B cell (primary cell): ENCODE measurements at regions not wholly inside any gene's neighbourhood (a gene's known extent, or its start where the extent isn't known, plus 50 kb on each side); places are given as distances from the start of the nearest gene placed in this dataset.

ENCODE experiments used
- ATAC-seq: fragments of 200-7000 bp; cut with Tn5 transposase; one replicate; pipeline ENCODE4 v1.10.0; 2021; ENCODE audit warnings: low read depth, mild to moderate bottlenecking, moderate number of reproducible peaks, moderate library complexity
- CTCF ChIA-PET: fragments of 350-600 bp; sonication (Branson Sonifier 250); formaldehyde crosslinking; loops from one replicate; lab custom pipeline; 2021; ENCODE audit warnings: antibody characterized with exemption, inconsistent platforms; lab: Charles Lee
- POLR2A ChIA-PET: fragments of 350-600 bp; sonication (Branson Sonifier 250); formaldehyde crosslinking; loops from one replicate; lab custom pipeline; 2021; ENCODE audit warnings: antibody characterized with exemption; lab: Charles Lee
- DNase-seq: peaks from one replicate; pipeline ENCODE4 v3.0.0; 2013
- H2AFZ ChIP-seq: 2 replicates; pipeline ENCODE4 v1.6.1; 2012; ENCODE audit warnings: mild to moderate bottlenecking, low read depth, low read length; ENCODE audit not compliant: insufficient read depth, poor library complexity, severe bottlenecking
- H3K27ac ChIP-seq, 2 donors: 1 replicate in 1 of 2; 2 replicates in 1 of 2; pipeline ENCODE4 v1.5.1; 2012 to 2013; ENCODE audit warnings: low read length in 2 of 2, mild to moderate bottlenecking in 2 of 2, moderate library complexity in 1 of 2
- H3K27me3 ChIP-seq, 4 experiments: fragments of 200-600 bp in 1 of 4; sonication (generic) in 1 of 4; replicated peaks in 1 of 4; 1 replicate in 2 of 4; 2 replicates in 2 of 4; pipeline versions ENCODE4 v1.6.1 to v1.7.0; 2013 to 2016; ENCODE audit warnings: low read length in 3 of 4, mild to moderate bottlenecking in 2 of 4, mixed read lengths in 1 of 4, moderate library complexity in 1 of 4; ENCODE audit not compliant: insufficient read depth in 4 of 4, control insufficient read depth in 3 of 4; ENCODE audit errors: control extremely low read depth in 1 of 4
- H3K36me3 ChIP-seq, 2 experiments: replicated peaks in 1 of 2; 1 replicate in 1 of 2; 2 replicates in 1 of 2; pipeline versions ENCODE4 v1.6.1 to v1.7.1; 2013; ENCODE audit warnings: low read length in 1 of 2; ENCODE audit not compliant: insufficient read depth in 2 of 2, control insufficient read depth in 1 of 2; ENCODE audit errors: control extremely low read depth in 1 of 2, extremely low read depth in 1 of 2
- H3K4me1 ChIP-seq, 2 donors: fragments of 200-600 bp in 1 of 2; sonication (generic) in 1 of 2; 1 replicate in 1 of 2; 2 replicates in 1 of 2; pipeline versions ENCODE4 v1.5.1 to v1.6.1; 2013 to 2017; ENCODE audit warnings: low read length in 2 of 2; ENCODE audit not compliant: control insufficient read depth in 2 of 2, insufficient read depth in 2 of 2
- H3K4me2 ChIP-seq: replicated peaks from 2 replicates; pipeline ENCODE3; 2012; ENCODE audit warnings: mild to moderate bottlenecking, low read depth, low read length; ENCODE audit not compliant: poor library complexity, severe bottlenecking
- H3K4me3 ChIP-seq, 5 experiments: fragments of 200-600 bp in 1 of 5; sonication (generic) in 1 of 5; 1 replicate in 3 of 5; 2 replicates in 2 of 5; pipeline versions ENCODE4 v1.5.1 to v1.7.0; 2011 to 2016; ENCODE audit warnings: low read length in 4 of 5, mild to moderate bottlenecking in 4 of 5, low read depth in 2 of 5, control low read depth in 1 of 5, moderate library complexity in 1 of 5; ENCODE audit not compliant: insufficient read depth in 1 of 5; ENCODE audit errors: control extremely low read depth in 1 of 5, extremely low read depth in 1 of 5
- H3K79me2 ChIP-seq: fragments of 200-600 bp; sonication (generic); one replicate; pipeline ENCODE4 v1.6.0; 2016; ENCODE audit warnings: low read length; ENCODE audit not compliant: control insufficient read depth, insufficient read depth
- H3K9ac ChIP-seq: fragments of 200-600 bp; sonication (generic); 2 replicates; pipeline ENCODE4 v1.6.1; 2017; ENCODE audit warnings: mild to moderate bottlenecking, low read length, moderate library complexity
- H3K9me3 ChIP-seq, 3 donors: one replicate each; pipeline versions ENCODE4 v1.6.1 to v1.7.1; 2013; ENCODE audit warnings: low read length in 2 of 3; ENCODE audit not compliant: control insufficient read depth in 2 of 3, insufficient read depth in 1 of 3; ENCODE audit errors: control extremely low read depth in 1 of 3
- H4K20me1 ChIP-seq: 2 replicates; pipeline ENCODE4 v1.6.0; 2012; ENCODE audit warnings: mild to moderate bottlenecking, low read length; ENCODE audit not compliant: insufficient read depth, control insufficient read depth, poor library complexity, severe bottlenecking
- H3K27ac Mint-ChIP-seq: one replicate; pipeline ENCODE4 v1.8.0; 2021; ENCODE audit warnings: mixed read lengths
- H3K27me3 Mint-ChIP-seq: one replicate; pipeline ENCODE4 v1.8.0; 2021; ENCODE audit warnings: mixed read lengths
- H3K4me1 Mint-ChIP-seq: one replicate; pipeline ENCODE4 v1.8.0; 2021; ENCODE audit warnings: mixed read lengths
- H3K4me3 Mint-ChIP-seq: one replicate; pipeline ENCODE4 v1.8.0; 2021; ENCODE audit warnings: mixed read lengths
- H3K9me3 Mint-ChIP-seq: one replicate; pipeline ENCODE4 v1.8.0; 2022; ENCODE audit warnings: mixed read lengths; ENCODE audit not compliant: insufficient read depth
- CTCF ChIP-seq: fragments of 200-600 bp; IDR thresholded peaks from one replicate; pipeline ENCODE4 v1.8.0; 2022; ENCODE audit warnings: antibody characterized with exemption, mild to moderate bottlenecking
- EZH2 ChIP-seq: IDR thresholded peaks from 2 replicates; pipeline ENCODE4 v1.6.1; 2012; ENCODE audit warnings: borderline replicate concordance, low read depth, mild to moderate bottlenecking, moderate library complexity, low read length; ENCODE audit not compliant: insufficient read depth, poor library complexity, severe bottlenecking
- WGBS: methylation state at CpG from one replicate; pipeline ENCODE4 v1.1.5; 2013; ENCODE audit warnings: missing lambda C conversion rate; ENCODE audit not compliant: insufficient coverage; 5-methylcytosine and 5-hydroxymethylcytosine counted together
- intact Hi-C: fragments of 100-400 bp; cut with micrococcal nuclease; formaldehyde crosslinking; loops from one replicate; pipeline ENCODE4 v1.10.0; 2022

DNA sequence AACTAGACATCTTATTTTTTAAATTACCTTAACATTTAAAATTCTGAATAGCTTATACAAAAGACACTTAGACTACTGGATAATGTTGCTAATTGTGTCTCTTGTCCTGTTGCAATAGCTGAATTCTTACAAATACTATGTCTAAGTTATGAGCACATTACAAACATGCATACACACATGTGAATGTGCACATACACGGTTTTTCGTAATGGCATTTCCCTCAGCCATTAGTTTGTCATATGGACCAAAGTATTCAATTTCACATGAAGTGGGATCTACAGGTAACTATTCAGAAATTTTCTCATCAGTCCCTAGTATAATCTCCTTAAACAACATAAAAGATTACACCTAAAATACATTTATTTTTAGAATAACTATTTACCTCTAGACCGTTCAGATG lies 178.6 kb upstream of the BET1 start:
- Histone ChIP-seq H3K36me3 (no peaks in the 10 kb centered on the region), H3K9ac (no peak overlapping the region), H3K4me3 (no peak overlapping the region), H4K20me1 (no peaks in the 10 kb centered on the region), H3K27me3 (no peaks in the 10 kb centered on the region), H3K4me2 (no peak overlapping the region), H3K27ac (no peak overlapping the region), H3K9me3 (no peaks in the 10 kb centered on the region), H3K79me2 (no peaks in the 10 kb centered on the region), H3K4me1 (peaks cover 7 to 11% of the 10 kb centered on the region in 2 donors), H2AFZ (no peak overlapping the region)
- H3K27ac Mint-ChIP-seq = no peak overlapping the region
- H3K4me3 Mint-ChIP-seq = no peak overlapping the region
- TF ChIP-seq CTCF (no peak), EZH2 (no peak)
- intact Hi-C loops = no loop called here
- ChIA-PET CTCF (no interaction called here), POLR2A (no interaction called here)
- DNase-seq = no peak
- H3K27me3 Mint-ChIP-seq = peaks cover under 1% of the 10 kb centered on the region
- no peak for ATAC-seq
- no CpG with 5 or more reads among the region's 3 CpGs for WGBS
- peaks cover 12% of the 10 kb centered on the region for H3K4me1 Mint-ChIP-seq
- H3K9me3 Mint-ChIP-seq = no peaks in the 10 kb centered on the region

- no CpG with 5 or more reads among the region's 2 CpGs for WGBS
- no peaks in the 10 kb centered on the region for H3K9me3 ChIP-seq
- H3K27ac ChIP-seq = no peak overlapping the region
- H4K20me1 ChIP-seq = no peaks in the 10 kb centered on the region
- H3K4me3 ChIP-seq = no peak overlapping the region
- H3K27me3 ChIP-seq = no peaks in the 10 kb centered on the region
- ChIA-PET POLR2A (no interaction called here), CTCF (no interaction called here)
- peaks cover 6% of the 10 kb centered on the region for H3K27me3 Mint-ChIP-seq
- peak overlapping the region; percentile 39 for H2AFZ ChIP-seq
- intact Hi-C loops = no loop called here
- H3K27ac Mint-ChIP-seq = no peak overlapping the region
- no peak overlapping the region for H3K4me2 ChIP-seq
- H3K9me3 Mint-ChIP-seq = no peaks in the 10 kb centered on the region
- TF ChIP-seq EZH2 = no peak
- no peak for TF ChIP-seq CTCF
- DNase-seq (no peak), ATAC-seq (no peak)
- H3K9ac ChIP-seq = no peak overlapping the region
- peaks cover 1 to 5% of the 10 kb centered on the region in 2 donors for H3K4me1 ChIP-seq
- H3K4me1 Mint-ChIP-seq = peaks cover 6% of the 10 kb centered on the region
- no peaks in the 10 kb centered on the region for H3K36me3 ChIP-seq
- H3K79me2 ChIP-seq = no peaks in the 10 kb centered on the region
- no peak overlapping the region for H3K4me3 Mint-ChIP-seq
Measured at GRCh38 chr7:94183289-94183749, 179.2 kb upstream of the BET1 start.
